ENCODE measurements at regions not wholly inside any gene's neighbourhood (a gene's known extent, or its start where the extent isn't known, plus 50 kb on each side); places are given as distances from the start of the nearest gene placed in this dataset.

DNA sequence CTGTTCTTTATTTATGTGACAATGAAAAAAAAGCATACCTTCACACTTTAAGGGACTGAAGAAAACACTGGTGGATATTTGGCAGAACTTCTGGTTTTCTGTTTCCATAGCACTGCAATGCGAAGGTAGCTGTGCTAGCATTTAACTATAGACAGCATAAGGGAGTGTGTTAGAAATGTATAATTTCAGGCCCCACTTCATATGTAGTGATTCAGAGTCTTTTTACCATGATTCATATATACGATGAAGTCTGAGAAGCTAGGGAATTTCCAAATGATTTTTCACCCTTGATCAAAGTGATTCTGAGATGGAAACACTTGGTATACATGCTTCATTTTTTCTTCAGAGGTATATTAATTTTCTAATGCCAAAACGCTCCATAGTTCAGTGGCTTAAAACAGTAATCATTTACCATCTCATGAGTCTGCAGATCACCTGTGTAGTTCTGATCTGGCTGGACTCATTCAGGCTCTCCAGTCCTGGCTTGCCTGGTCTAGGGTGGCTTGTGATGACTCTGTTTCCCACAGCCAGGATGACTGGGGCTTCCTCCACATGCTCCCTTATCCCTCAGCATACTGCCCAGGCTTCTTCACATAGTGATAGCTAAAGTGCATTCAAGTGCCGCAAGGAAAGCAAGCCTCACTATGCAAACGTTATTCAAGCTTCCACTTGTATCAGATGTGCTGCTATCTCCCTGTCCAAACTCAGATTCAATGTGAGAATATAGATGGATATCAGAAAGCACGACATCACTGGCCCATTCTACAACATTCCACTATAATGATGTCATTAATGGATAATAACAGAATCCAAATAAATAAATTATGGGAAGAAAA lies 790.1 kb downstream of the TECRL start:
- no peak for DNase-seq

GRCh38 chr4:63607169-63607872 lies 801.9 kb downstream of the TECRL start:
- DNase-seq, result no peak

- DNase-seq, result no peak
Observed at GRCh38 chr4:63589796-63590195, 819.5 kb downstream of the TECRL start.

DNA sequence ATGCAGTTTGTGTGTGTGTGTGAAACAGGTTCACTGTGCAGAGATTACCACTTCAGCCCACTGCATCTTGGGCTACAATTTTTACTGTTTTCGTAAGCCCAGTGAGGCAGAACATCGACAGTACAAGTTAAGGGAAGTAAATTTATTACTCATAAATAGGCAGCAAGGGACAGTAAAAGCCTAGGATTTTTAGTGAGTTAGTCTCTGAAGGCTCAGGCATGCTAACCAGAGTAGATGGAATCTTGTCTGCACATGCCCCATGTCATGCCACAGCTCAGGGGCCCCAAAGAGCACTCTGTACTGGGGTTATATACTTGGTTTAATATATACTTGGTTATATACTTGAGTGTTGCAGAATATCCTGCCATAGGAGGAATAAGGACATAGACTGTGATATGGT lies 825.7 kb downstream of the TECRL start:
- no peak for DNase-seq

GRCh38 chr4:63583007-63583406 lies 826.2 kb downstream of the TECRL start:
- DNase-seq, result no peak

DNA sequence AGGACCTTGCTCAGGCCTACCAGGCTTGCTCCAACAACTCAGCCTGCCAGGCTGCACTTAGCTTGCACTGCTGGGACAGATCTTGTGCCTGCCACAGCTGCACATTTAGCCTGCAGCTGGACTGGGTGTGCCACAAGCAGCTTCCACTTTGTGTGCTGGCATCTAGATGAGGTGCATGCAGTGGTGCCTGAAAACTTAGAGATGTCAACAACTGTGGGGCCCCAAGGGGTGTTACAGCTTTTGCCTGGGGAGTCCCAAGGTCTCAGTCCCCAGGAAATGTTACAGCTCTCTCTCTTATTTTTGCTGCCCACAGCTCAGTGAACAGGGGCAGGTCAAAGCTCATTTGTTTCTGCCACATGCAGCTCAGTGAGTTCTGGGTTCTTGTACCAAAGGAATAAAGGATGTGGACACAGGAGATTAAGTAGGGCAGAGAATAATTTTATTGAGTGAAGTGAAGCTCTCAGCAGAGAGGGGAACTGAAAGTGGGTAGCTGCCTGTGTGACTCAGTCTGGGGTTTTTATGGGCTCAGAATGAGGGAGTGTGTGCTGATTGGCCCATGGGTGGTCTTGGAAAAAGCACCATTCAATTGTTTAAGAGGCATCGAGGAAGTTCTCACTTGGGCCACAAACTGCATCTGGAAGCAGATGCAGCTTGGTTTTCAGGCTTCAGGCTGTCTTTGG lies 828.3 kb downstream of the TECRL start:
- DNase-seq, result no peak

GRCh38 chr4:63578383-63578782 lies 830.9 kb downstream of the TECRL start:
- DNase-seq, result no peak

- DNase-seq, result no peak
Observed at GRCh38 chr4:63566658-63567057, 842.6 kb downstream of the TECRL start.

GRCh38 chr4:63563288-63564014 lies 845.8 kb downstream of the TECRL start:
- DNase-seq, result no peak

DNA sequence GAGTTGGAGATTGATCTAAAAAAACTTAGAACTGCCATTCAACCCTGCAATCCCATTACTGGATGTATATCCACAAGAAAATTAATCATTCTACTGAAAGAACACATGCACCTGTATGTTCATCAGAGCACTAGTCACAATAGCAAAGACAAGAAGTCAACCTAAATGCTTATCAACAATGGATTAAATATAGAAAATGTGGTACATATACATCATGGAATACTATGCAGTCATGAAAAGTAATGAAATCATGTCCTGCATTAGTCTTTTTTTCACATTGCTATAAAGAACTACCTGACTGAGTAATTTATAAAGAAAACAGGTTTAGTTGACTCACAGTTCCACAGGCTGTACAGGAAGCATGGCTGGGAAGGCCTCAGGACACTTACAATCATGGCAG lies 850.5 kb downstream of the TECRL start:
- no peak for DNase-seq

- no peak for DNase-seq
Observed at GRCh38 chr4:63556332-63556731, 852.9 kb downstream of the TECRL start.

DNA sequence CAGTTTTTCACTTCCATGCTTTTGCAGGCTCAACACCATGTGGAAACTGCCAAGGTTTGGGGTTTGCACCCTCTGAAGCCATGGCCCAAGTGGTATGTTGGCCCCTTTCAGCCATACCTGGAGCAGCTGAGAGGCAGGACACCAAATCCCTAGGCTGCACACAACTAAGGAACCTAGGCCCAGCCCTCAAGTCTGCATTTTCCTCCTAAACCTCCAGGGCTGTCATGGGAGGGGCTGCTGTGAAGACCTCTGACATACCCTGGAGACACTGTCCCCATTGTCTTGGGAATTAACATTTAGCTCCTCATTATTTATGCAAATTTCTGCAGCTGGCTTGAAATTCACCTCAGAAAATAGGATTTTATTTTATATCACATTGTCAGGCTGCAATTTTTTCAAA lies 856.1 kb downstream of the TECRL start:
- DNase-seq, result no peak

DNA sequence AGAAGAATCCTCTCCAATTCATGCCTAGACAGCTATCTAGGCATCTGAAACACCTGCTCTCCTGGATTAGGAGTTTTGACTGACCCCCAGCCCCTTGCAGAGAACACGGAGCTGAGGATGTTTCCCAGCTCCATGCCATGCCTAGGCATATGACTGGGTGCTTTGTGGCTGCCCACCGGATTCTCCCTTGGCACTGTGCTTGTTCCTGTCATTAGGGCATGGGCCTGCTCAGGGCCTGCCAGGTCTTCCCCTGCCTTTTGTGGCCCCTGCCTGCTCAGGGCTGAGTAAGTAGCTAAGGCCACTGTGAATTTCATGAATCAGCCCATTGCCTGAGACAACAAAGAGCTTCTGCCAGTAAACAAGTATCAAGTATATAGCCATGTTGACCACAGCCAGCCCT lies 867.4 kb downstream of the TECRL start:
- DNase-seq, result no peak

DNA sequence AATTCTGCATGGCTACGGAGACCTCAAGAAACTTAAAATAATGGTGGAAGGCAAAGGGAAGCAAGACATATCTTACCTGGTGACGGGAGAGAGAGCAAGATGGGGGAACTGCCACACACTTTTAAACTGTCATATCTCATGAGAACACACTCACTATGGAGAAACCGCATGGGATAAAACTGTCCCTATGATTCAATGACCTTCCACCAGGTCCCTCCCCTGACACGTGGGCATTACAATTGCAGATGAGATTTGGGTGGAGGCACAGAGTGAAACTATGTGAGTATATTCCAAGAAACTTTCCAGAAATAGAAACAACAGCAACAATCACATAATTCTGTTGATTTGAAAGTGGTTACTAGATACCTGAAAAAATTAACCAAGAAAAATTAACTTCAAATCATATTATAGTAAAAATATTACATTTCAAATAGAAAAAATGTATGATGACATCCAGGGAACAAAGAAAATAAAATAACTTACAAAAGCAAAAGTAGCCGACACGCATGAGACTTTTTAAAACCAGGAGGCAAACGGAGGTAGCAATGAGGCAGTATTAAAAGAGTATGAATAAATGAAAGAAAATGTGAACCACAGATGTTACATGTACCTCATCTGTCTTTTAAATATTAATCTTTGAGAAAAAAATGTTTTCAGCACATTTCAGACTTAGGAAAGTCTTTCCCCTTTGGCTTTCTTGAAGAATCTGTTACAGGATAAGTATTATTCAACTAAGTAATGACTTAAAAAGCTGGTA lies 879.5 kb downstream of the TECRL start:
- DNase-seq, result no peak

DNA sequence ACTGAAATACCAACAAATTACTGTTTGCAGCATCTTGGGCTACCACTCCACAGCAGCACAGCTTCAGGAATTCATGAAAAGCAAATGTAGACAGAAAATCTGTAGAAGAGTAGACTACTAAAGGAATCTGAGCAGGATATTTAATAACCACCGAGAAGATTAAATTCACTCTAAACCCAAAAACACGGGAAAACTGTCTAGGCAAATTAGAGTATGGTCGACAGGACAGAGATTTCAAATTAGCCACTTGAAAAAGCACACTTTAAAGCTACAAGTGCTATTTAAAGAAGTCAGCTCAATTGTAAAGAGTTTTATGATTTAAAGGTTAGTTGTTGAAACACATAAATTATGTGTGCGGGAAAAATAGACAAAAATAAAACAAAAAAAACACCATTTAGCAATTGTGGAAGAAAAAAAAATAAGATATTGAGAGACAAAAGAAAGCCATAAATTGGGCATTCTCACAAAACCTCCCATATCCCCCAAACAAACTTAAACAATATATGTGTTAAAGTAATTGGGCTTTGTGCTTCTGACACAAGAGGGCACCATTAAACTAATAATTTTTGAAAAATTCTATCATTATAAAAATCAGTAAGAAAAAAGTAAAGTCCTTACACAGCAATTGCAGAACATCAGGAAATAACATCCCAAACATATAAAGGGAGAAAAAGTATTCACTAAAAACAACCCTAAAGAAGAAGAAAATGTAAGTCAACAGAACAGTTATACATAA lies 880.8 kb downstream of the TECRL start:
- no peak for DNase-seq

- no peak for DNase-seq
Observed at GRCh38 chr4:63526251-63526650, 883.0 kb downstream of the TECRL start.

- DNase-seq, result no peak
Observed at GRCh38 chr4:63524764-63525163, 884.5 kb downstream of the TECRL start.

DNA sequence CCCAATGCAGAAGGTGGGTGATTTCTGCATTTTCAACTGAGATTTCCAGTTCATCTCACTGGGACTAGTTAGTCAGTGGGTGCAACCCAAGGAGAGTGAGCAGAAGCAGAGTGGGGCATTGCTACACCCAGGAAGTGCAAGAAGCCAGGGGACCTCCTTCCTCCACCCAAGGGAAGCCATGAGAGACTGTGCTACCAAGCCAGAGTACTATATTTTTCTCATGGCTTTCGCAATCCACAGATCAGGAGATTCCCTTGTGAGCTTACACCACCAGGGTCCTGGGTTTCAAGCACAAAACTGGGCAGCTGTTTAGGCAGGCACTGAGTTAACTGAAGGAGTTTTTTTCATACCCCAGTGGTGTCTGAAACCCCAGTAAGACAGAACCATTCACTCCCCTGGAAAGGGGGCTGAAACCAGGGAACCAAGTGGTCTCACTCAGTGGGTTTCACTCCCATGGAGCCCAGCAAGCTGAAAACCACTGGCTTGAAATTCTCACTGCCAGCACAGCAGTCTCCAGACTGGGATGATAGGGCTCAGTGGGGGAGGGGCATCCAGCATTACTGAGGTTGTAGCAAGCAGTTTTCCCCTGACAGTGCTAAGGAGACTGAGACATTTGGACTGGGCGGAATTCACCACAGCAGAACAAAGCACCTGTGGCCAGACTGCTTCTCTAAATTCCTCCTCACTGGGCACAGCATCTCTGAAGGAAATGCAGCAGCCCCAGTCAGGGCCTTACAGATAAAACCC lies 903.4 kb downstream of the TECRL start:
- no peak for DNase-seq

DNA sequence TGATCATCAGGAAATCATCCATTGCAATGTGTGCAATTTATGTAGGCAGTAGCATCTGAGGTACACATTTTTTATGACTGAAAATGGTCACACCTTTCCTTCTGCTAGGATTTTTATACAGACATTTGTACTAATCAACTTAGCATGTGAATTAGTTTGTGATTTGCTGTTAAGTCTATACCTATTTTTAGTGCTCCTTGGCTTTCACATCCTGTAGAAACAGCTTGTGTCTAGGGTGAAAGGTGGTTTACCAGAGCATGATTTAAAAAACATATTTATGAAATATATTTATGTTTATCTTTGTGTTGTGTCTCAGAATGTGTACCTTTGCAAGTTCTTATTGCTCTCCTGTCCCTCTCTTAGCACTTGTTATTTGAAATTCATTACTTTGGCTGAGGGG lies 916.0 kb downstream of the TECRL start:
- DNase-seq, result no peak

DNA sequence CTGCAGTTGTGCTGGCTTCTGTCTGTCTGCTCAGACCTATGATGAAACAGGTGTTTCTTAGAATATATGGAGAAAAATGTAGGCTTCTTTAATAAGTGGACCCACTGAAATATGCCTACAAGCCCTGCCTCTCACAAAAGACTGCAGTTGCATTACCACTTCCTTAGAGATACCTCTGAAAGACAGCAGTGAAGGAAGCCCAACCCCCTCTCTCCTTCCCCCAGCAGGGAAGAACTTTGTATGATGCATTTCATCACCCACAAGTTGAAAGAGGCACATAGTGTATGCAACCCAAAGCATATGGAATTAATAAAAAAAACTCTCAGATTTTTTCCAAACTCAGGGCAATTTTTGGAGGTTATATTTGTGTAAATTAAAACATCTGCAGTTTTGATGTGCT lies 916.7 kb downstream of the TECRL start:
- DNase-seq, result no peak

DNA sequence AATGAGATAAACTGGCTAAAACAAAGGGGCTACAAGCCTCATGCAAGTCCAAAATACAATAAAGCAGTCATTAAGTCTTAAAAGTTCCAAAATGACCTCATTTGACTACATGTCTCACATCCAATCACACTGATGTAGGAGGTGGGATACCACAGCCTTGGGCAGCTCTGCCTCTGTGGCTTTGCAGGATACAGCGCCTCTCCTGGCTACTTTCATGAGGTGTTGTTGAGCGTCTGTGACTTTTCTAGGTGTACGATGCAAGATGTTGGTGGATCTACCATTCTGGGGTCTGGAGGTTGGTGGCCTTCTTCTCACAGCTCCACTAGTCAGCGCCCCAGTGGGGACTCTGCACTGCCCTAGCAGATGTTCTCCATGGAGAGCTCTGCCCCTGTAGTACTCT lies 944.9 kb downstream of the TECRL start:
- no peak for DNase-seq
